ENCODE measurements at regions not wholly inside any gene's neighbourhood (a gene's known extent, or its start where the extent isn't known, plus 50 kb on each side); places are given as distances from the start of the nearest gene placed in this dataset.

DNA sequence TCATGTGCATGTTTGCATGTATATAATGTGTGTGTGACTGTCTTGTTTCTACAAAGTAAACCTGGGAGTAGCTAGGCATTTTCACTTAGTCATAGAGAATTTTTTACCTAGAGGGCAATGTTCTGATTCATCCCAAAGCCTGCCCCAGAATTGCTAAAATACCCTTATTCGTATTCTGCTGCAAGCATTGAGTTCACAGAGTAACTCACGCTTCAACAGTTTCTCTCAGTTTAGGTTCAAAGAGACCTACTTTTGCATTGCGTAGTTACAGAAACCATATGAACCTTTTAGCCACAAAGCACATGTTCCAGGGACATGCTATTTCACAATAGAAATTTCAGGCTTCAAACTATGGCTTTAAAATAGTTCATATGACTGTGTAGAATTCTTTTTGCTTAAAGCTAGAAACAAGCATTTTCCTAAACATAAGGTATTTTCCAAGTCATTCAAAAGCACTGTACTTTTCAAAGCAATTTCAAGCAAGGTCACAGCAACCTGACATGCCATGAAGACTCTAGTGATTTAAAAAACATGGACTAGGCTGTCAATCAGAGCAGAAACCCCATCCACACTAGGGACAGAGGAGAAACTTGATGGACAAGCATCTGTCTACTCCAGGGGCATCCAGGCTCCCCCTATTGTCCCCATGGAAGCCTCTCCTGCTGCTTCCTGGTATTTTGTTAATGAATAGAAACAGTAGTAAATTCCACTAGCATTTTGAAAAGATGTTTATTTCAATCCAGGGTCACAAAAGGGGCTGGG lies 81.5 kb upstream of the MAPK10 start:
- TF ChIP-seq, protein P1, sequence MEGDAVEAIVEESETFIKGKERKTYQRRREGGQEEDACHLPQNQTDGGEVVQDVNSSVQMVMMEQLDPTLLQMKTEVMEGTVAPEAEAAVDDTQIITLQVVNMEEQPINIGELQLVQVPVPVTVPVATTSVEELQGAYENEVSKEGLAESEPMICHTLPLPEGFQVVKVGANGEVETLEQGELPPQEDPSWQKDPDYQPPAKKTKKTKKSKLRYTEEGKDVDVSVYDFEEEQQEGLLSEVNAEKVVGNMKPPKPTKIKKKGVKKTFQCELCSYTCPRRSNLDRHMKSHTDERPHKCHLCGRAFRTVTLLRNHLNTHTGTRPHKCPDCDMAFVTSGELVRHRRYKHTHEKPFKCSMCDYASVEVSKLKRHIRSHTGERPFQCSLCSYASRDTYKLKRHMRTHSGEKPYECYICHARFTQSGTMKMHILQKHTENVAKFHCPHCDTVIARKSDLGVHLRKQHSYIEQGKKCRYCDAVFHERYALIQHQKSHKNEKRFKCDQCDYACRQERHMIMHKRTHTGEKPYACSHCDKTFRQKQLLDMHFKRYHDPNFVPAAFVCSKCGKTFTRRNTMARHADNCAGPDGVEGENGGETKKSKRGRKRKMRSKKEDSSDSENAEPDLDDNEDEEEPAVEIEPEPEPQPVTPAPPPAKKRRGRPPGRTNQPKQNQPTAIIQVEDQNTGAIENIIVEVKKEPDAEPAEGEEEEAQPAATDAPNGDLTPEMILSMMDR (IDR thresholded peaks at IDR 0.05) = no peak
- TF ChIP-seq TCF7 (CRISPR knock-in tag; IDR thresholded peaks at IDR 0.05; ENCODE audit: low read depth) (no peak), CBFB (CRISPR knock-in tag; IDR thresholded peaks at IDR 0.05; ENCODE audit: low read depth) (no peak), JUN (CRISPR knock-in tag; IDR thresholded peaks at IDR 0.05) (no peak)
- TF ChIP-seq, protein P2, sequence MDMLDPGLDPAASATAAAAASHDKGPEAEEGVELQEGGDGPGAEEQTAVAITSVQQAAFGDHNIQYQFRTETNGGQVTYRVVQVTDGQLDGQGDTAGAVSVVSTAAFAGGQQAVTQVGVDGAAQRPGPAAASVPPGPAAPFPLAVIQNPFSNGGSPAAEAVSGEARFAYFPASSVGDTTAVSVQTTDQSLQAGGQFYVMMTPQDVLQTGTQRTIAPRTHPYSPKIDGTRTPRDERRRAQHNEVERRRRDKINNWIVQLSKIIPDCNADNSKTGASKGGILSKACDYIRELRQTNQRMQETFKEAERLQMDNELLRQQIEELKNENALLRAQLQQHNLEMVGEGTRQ (CRISPR knock-in tag; IDR thresholded peaks at IDR 0.05) = no peak
